Endothelial cell (in vitro differentiated cells): ENCODE measurements at regions not wholly inside any gene's neighbourhood (a gene's known extent, or its start where the extent isn't known, plus 50 kb on each side); places are given as distances from the start of the nearest gene placed in this dataset.

ENCODE experiments used
- DNase-seq: peaks from one replicate; pipeline ENCODE4 v3.0.0; 2021; ENCODE audit warnings: low spot score
- H3K27ac Mint-ChIP-seq: one replicate; pipeline ENCODE4 v1.8.0; 2021; ENCODE audit warnings: mixed read lengths, inconsistent platforms; ENCODE audit not compliant: unreplicated experiment
- H3K27me3 Mint-ChIP-seq: one replicate; pipeline ENCODE4 v1.8.0; 2021; ENCODE audit warnings: mild to moderate bottlenecking, moderate library complexity, mixed read lengths, inconsistent platforms; ENCODE audit not compliant: unreplicated experiment
- H3K36me3 Mint-ChIP-seq: one replicate; pipeline ENCODE4 v1.8.0; 2021; ENCODE audit warnings: mild to moderate bottlenecking, low read depth, mixed read lengths, inconsistent platforms; ENCODE audit not compliant: unreplicated experiment
- H3K4me1 Mint-ChIP-seq: one replicate; pipeline ENCODE4 v1.8.0; 2021; ENCODE audit warnings: mild to moderate bottlenecking, mixed read lengths, inconsistent platforms; ENCODE audit not compliant: unreplicated experiment
- H3K4me3 Mint-ChIP-seq: one replicate; pipeline ENCODE4 v1.8.0; 2021; ENCODE audit warnings: mild to moderate bottlenecking, mixed read lengths, inconsistent platforms; ENCODE audit not compliant: unreplicated experiment
- H3K9me3 Mint-ChIP-seq: one replicate; pipeline ENCODE4 v1.8.0; 2021; ENCODE audit warnings: mixed read lengths, inconsistent platforms; ENCODE audit not compliant: unreplicated experiment
- TF ChIP-seq, protein P1 (sequence below): fragments of 200-600 bp; sonication (generic); IDR thresholded peaks from one replicate; pipeline ENCODE4 v1.5.0; 2021; ENCODE audit warnings: antibody characterized with exemption; ENCODE audit not compliant: unreplicated experiment

DNA sequence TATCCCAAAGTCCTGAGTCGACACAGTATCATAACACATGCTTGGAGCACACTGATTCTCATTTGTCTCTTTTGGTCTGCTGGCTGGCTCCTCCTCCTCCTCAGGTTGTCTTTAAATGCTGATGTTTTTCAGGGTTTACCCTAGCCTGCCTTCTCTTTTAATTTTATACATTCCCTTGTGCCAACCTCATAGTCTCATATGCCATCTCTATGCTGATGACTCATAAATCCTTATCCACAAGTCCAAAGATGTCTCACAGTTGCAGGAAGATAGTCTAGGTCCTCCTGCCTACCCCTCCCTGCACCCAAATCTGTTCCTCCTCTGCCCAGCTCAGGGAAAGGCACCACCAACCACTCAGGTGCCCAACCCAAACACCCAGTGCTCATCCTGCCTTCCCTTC, 108.3 kb downstream of the SIPA1L2 start:
- no peak for DNase-seq
- no peaks in the 10 kb centered on the region for H3K9me3 Mint-ChIP-seq
- H3K27me3 Mint-ChIP-seq: peaks cover 3% of the 10 kb centered on the region
- peaks cover 10% of the 10 kb centered on the region for H3K36me3 Mint-ChIP-seq
- H3K4me3 Mint-ChIP-seq: peak overlapping the region; percentile 1
- TF ChIP-seq, protein P1, sequence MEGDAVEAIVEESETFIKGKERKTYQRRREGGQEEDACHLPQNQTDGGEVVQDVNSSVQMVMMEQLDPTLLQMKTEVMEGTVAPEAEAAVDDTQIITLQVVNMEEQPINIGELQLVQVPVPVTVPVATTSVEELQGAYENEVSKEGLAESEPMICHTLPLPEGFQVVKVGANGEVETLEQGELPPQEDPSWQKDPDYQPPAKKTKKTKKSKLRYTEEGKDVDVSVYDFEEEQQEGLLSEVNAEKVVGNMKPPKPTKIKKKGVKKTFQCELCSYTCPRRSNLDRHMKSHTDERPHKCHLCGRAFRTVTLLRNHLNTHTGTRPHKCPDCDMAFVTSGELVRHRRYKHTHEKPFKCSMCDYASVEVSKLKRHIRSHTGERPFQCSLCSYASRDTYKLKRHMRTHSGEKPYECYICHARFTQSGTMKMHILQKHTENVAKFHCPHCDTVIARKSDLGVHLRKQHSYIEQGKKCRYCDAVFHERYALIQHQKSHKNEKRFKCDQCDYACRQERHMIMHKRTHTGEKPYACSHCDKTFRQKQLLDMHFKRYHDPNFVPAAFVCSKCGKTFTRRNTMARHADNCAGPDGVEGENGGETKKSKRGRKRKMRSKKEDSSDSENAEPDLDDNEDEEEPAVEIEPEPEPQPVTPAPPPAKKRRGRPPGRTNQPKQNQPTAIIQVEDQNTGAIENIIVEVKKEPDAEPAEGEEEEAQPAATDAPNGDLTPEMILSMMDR: no peak
- peaks cover 47% of the 10 kb centered on the region for H3K4me1 Mint-ChIP-seq
- no peak overlapping the region for H3K27ac Mint-ChIP-seq

DNA sequence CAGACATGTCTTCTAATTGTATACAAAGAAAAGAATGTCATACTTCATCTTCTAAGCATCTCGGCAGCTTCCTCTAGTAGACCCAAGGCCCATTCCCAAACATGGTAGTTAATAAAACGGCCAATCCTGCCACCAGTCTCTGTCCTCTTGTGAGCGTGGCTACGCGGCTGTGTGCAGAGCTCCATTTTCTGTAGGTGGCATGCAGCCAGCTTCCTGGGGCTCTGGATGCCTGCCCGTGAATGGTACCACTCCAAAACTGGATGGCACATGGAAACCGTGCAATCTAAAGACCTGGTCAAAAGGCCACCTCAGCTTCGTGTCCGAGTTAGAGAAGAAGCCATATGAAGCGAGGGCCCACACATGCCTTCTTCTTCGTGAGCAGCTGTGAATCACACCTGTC, 110.7 kb downstream of the SIPA1L2 start:
- Mint-ChIP-seq H3K9me3 (no peaks in the 10 kb centered on the region), H3K4me1 (peaks cover 43% of the 10 kb centered on the region), H3K27ac (no peak overlapping the region), H3K4me3 (no peak overlapping the region), H3K36me3 (peaks cover 25% of the 10 kb centered on the region), H3K27me3 (peaks cover 3% of the 10 kb centered on the region)
- no peak for DNase-seq
- TF ChIP-seq, protein P1: no peak

DNA sequence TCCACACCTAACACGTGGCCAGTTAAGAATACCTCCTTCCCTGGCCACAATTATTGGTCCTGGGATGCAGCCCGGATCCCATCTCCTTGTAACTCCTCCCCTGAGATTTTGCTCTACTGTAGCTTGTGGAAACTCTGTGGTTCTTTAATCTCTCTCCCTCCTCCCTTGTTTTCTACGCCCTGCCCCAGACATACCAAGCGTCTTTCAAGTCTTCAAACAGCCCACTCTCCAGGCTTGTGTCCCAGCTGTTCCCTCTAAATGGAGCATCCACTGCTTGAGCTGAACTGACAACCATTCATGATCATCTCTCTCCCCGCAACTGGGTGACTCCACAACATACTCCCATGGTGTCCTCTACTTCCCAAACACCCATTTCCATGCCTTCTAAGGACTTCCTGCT, 111.6 kb downstream of the SIPA1L2 start:
- H3K4me3 Mint-ChIP-seq: no peak overlapping the region
- H3K4me1 Mint-ChIP-seq: peaks cover 37% of the 10 kb centered on the region
- DNase-seq: no peak
- no peak overlapping the region for H3K27ac Mint-ChIP-seq
- H3K9me3 Mint-ChIP-seq: no peaks in the 10 kb centered on the region
- TF ChIP-seq, protein P1: no peak
- peaks cover 4% of the 10 kb centered on the region for H3K27me3 Mint-ChIP-seq
- peaks cover 32% of the 10 kb centered on the region for H3K36me3 Mint-ChIP-seq

DNA sequence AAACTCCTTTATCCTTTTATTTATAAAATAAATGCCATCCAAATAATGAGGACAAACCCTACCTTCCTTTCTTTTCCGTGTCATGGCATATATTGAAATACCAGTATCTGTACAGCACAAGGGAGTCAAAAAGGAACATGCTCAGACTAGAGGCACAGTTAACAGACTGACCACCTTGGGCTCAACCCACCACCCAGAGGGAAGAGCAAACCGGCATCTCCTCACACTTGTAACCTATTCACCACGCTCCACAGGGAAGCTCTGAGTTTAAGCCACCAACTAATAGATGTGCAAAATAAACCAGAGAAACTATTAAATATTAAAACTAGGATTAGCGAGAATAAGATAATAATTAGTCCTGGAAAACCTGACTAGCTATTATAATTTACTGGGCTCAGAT, 112.7 kb downstream of the SIPA1L2 start:
- H3K27ac Mint-ChIP-seq: no peak overlapping the region
- peaks cover 6% of the 10 kb centered on the region for H3K27me3 Mint-ChIP-seq
- peaks cover 42% of the 10 kb centered on the region for H3K4me1 Mint-ChIP-seq
- DNase-seq: no peak
- H3K4me3 Mint-ChIP-seq: no peak overlapping the region
- no peaks in the 10 kb centered on the region for H3K9me3 Mint-ChIP-seq
- peaks cover 36% of the 10 kb centered on the region for H3K36me3 Mint-ChIP-seq
- TF ChIP-seq, protein P1: no peak

DNA sequence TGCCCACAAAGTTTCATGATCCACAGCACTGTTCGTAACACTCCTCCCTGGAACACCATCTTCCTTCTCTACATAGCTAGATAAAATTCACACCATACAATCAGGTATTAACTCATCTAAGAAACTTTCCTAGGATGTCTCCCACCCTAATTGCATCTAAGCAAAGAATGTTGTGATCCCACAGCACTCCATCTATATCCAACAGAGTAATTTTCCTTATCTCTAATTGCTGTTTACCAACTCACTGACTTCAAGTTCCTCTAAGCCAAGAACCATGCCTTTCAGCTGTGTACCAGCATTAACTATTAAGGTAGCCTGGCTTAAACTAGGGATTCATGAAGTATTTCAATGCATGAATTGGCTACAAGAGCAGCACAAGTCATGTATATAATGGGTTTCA, 114.2 kb downstream of the SIPA1L2 start:
- TF ChIP-seq, protein P1: no peak
- Mint-ChIP-seq H3K36me3 (peaks cover 36% of the 10 kb centered on the region), H3K27me3 (peaks cover 3% of the 10 kb centered on the region), H3K9me3 (no peaks in the 10 kb centered on the region), H3K4me3 (no peak overlapping the region), H3K4me1 (peaks cover 47% of the 10 kb centered on the region), H3K27ac (no peak overlapping the region)
- no peak for DNase-seq
